ENCODE measurements at regions not wholly inside any gene's neighbourhood (a gene's known extent, or its start where the extent isn't known, plus 50 kb on each side); places are given as distances from the start of the nearest gene placed in this dataset.

DNA sequence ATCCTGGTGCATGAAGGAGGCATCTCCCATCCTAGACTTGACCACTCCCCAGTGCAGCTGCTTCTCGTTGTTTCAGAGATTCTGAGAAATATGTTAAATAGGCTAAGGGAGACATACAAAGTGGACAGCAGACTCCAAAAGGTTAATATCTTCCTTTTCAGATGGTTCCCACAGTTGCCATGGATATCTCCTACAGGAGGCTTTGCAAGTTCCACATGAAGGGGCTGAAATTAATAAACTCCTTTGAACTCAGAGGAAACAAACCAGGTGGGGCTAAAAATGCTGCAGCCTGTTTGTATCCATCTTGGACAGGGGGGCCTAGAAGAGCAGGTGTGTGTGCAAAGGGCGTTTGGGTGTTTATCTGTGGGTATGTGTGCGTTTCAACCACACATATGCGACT, 257.4 kb upstream of the XYLT1 start:
- DNase-seq = no peak

- peak; percentile 78 for DNase-seq
Measured at GRCh38 chr16:17724242-17724898, 253.6 kb upstream of the XYLT1 start.

DNA sequence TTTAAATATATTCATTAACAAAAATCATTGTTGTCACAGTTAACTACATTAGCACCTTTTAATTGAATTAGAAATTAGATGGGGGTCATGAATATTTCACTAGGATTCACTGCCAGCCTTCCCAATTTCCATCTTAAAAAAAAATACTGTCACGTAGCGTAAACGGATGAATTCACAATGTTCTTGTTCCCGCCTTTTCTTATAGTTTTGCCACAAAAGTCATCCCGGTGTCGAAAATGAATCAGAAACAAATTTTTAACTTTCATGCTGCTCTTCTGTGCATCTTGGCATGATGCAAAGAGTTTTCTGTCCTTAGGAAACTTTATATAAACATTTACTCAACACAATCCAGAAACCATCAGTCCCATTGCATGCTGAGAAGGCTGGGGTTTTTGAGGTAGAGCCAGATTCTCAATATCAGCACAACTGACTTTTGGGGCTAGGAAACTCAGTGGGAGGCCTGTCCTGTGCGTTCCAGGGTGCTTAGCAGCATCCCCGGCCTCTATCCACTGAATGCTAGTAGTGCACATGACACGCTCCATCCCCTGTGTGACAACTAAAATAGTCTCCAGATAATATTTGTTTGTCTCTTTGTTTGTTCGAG, 252.9 kb upstream of the XYLT1 start:
- peak; percentile 52 for DNase-seq

DNA sequence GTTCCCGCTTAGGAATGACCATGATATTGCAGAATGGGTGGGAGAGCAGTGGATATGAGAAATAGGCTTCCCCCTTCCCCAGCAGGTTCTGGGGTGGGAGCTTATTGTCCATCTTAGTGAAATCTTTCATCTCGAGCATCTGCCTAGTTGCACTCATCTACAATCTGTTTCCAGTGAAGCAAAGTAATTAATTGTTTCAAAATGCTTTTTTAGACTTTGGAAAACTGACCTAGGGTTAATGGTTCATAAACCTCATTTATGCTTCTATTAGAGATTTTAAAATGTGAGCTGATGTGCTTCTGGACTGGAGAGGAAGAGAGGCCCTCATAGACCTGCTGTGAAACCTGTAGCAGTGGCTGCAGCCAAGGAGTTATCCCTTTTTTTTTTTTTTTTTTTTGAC, 247.7 kb upstream of the XYLT1 start:
- DNase-seq = no peak

DNA sequence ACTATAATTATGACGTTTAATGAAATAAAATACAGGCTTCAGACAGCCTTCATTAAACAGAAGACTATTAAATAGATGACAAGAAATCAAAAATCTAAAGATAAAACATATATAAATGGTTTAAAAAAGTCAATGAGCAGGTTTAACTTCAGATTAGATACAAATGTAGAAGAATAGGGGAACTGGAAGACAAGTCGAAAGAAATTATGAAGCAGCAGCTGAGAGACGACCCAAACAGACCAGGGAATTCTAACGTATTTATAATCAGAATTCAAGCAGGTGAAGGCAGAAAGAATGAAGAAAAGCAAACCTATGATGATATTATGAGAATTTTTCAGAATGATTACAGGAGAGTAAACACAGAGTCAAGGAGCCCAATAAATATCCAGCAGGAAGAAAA, 235.1 kb upstream of the XYLT1 start:
- DNase-seq = no peak

DNA sequence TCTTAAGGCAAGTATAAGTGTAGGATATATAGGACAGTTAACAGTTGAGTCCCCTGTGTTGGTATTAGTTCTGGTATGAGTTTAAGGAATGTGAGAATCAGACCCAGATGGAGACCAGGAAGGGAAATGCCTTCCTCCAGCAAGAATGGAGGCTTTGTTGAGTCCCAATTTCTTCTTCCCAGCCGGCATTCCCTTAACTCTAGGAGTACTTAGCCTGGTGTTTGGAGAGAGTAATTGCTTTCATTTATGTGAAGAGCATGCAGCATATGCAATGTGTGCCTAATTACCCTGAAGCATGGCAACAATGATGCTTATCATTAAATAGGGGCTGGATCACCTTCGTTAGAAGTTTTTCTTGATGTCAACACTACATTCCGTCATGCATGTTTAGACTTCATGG, 225.9 kb upstream of the XYLT1 start:
- no peak for DNase-seq

DNA sequence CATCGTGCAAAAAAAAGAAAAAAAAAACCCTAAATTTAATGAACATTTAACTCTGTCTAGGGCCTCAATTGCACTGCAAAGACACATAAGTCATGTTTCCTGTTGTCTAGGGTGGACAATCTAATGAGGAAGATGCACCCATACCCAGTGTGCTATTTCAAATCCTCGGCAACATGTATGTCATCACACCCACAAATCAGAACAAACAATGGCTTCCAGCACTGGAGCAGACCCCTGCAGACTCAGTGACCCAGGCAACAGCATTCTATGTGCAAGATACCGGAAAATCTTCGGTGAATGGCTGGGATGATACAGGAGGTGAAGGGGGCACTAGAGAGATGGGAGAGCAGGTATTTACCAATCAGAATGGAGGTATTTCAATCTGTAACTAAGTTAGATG, 221.7 kb upstream of the XYLT1 start:
- DNase-seq = no peak

- no peak for DNase-seq
Measured at GRCh38 chr16:17691899-17692176, 221.1 kb upstream of the XYLT1 start.

- DNase-seq = no peak
Measured at GRCh38 chr16:17691106-17691898, 220.5 kb upstream of the XYLT1 start.

DNA sequence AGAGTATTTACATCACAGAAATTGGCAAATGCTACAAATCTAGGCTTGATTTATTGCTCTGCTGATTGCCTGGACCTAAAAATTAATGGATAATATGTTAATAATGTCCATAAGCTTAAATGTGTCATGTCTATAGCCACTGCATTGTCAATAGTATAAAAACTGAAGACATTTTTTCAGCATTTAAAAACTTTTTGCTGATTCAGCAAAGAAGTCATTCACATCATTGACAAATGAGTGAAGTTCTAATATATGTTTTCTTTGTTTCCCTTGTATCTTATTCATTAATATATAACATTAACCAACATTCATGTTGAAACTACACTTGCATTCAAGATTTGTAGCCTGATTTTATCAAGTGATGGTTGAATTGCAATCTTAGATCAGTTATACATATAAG, 214.7 kb upstream of the XYLT1 start:
- no peak for DNase-seq

GRCh38 chr16:17683281-17683680, 212.5 kb upstream of the XYLT1 start:
- DNase-seq = no peak

DNA sequence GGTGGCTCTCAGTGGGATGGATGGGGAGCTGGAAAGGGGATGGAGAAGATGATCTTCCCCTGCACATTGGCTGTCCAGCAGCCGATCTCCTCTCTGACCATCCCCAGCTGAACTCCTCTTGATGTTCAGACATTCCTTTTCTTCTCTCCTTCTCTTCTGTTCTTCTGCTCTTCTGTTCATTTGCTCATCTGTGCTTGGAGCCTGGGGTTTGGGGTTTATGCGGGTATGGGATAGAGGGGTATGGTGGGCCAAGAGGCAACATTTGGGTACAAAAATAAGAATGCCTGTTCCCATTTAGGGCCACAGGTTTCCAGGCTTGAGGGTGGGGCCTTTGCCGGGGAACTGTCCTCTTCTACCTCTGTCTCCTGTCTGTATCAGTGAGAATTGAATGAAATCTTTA, 205.4 kb upstream of the XYLT1 start:
- no peak for DNase-seq

- no peak for DNase-seq
Measured at GRCh38 chr16:17668386-17668785, 197.6 kb upstream of the XYLT1 start.

DNA sequence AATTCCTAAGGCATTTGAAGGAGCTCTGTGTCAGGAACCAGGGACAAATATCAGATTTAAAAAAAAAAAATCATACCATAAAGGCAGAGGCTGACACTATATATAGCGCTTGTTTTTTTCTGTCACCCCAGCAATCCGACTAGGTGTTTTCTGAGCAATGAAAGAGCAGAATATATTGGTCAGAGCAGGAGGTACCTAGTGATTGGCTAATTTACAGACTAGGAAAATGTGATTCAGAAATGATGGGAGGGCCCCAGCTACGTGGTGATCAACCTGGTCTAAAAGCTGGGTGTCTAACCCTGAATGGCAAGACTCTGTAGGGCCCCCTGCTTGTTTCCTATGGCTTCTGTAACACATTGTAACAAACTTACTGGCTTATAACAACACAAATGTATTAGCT, 195.5 kb upstream of the XYLT1 start:
- DNase-seq = no peak

DNA sequence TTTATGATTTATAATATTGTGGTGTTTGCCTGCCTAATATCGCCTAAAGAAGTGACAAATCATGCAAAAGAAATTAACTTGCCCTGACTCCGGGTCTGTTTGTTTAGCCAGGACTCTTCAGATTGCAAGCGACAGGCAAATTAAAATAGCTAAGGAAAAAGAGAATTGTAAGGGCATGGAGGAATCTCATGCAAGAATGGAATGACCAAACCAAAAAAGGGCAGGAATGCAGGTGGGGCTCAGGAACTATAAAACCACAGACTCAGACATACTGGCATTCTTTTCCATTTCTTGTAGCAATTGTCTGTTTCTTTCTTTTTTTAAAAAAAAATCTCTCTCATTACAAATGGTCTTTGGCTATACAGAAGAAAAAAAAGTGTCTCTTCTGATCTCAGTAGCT, 188.1 kb upstream of the XYLT1 start:
- DNase-seq = peak; percentile 1

- no peak for DNase-seq
Measured at GRCh38 chr16:17657045-17657444, 186.3 kb upstream of the XYLT1 start.

- no peak for DNase-seq
Measured at GRCh38 chr16:17654571-17654970, 183.8 kb upstream of the XYLT1 start.

DNA sequence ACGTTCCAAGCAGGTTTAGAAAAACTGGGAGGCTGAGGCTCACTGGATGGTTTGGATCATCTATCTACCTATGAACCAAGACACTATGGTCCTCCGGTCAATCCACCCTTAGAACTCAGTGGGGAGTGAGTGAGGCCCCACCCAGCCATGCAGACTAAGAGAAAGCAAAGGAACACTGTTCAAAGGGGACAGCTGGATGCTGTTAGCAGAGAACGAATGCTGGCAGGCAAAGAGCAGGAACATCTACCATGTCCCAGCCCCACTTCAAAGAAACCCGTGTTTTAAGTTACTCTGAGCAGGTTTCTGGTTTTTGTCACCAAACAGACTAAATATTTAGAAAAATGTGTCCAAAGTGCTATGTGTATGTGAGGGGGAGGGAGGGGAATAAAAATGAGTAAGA, 183.4 kb upstream of the XYLT1 start:
- DNase-seq = no peak

GRCh38 chr16:17647879-17648872, 177.4 kb upstream of the XYLT1 start:
- no peak for DNase-seq

DNA sequence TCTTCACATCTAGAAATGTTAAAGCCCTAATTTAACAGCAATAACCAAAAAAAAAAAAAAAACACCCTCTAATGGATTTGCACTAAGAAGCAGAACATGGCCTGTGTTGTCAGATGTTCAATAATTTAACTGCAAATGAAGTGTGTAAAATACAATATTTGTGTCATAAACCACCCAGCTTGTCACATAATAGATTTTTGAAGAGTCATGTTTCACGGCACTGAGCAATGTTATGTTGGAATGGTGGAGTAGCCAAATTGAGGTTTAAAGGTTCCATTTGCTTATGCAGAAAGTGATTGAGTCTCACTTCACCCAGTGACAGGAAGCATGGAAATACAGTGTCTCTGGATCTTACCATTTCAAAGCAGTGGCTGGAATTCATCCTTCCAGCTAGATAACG, 173.2 kb upstream of the XYLT1 start:
- DNase-seq = no peak

- DNase-seq = no peak
Measured at GRCh38 chr16:17641990-17642389, 171.2 kb upstream of the XYLT1 start.

GRCh38 chr16:17638134-17638533, 167.4 kb upstream of the XYLT1 start:
- DNase-seq = no peak

GRCh38 chr16:17635183-17635582, 164.4 kb upstream of the XYLT1 start:
- no peak for DNase-seq

Measured in fibroblast of skin of right quadriceps (primary cell).